Esophagus squamous epithelium (tissue), 5 donors: ENCODE measurements at regions not wholly inside any gene's neighbourhood (a gene's known extent, or its start where the extent isn't known, plus 50 kb on each side); places are given as distances from the start of the nearest gene placed in this dataset.

Source experiments
- DNase-seq: peaks from one replicate; lab custom pipeline; 2025; lab: John Stamatoyannopoulos, UW
- H3K27ac ChIP-seq, 4 donors: fragments of 200-600 bp; sonication (generic); one replicate each; pipeline ENCODE4 v1.5.1; 2016 to 2019; ENCODE audit warnings: mild to moderate bottlenecking in 1 of 4
- H3K27me3 ChIP-seq, 4 donors: fragments of 200-600 bp; sonication (generic); 1 replicate in 3 of 4; 2 replicates in 1 of 4; pipeline versions ENCODE4 v1.5.1 to v1.6.0; 2017 to 2021; ENCODE audit warnings: antibody characterized with exemption in 1 of 4
- H3K36me3 ChIP-seq, 3 donors: fragments of 200-600 bp; sonication (generic); one replicate each; pipeline ENCODE4 v1.5.1; 2016 to 2019
- H3K4me1 ChIP-seq, 3 donors: fragments of 200-600 bp; sonication (generic); one replicate each; pipeline ENCODE4 v1.5.1; 2017 to 2019
- H3K4me3 ChIP-seq, 4 donors: fragments of 200-600 bp; sonication (generic); 1 replicate in 3 of 4; 2 replicates in 1 of 4; pipeline ENCODE4 v1.5.1; 2016 to 2019; ENCODE audit warnings: mild to moderate bottlenecking in 2 of 4, moderate library complexity in 1 of 4
- H3K9me3 ChIP-seq, 3 donors: fragments of 200-600 bp; sonication (generic); one replicate each; pipeline ENCODE4 v1.5.1; 2016 to 2019
- CTCF ChIP-seq, 6 experiments: fragments of 450-650 bp in 4 of 6; fragments of 200-600 bp in 2 of 6; sonication (generic) in 2 of 6; IDR thresholded peaks; one replicate each; pipeline ENCODE4 v1.5.1; 2016 to 2019; ENCODE audit warnings: antibody characterized with exemption in 6 of 6, mild to moderate bottlenecking in 4 of 6, moderate library complexity in 4 of 6
- POLR2A ChIP-seq, 4 donors: fragments of 450-650 bp; IDR thresholded peaks; one replicate each; pipeline ENCODE4 v1.6.1; 2017; ENCODE audit warnings: antibody characterized with exemption in 4 of 4, mild to moderate bottlenecking in 4 of 4, moderate library complexity in 3 of 4
- WGBS, 2 donors: methylation state at CpG; one replicate each; pipeline ENCODE4 v1.1.5; 2018; 5-methylcytosine and 5-hydroxymethylcytosine counted together
- intact Hi-C: fragments of 100-400 bp; cut with DNase I; formaldehyde crosslinking; loops from one replicate; pipeline ENCODE4 v1.15.0; 2022
- donor health status: DM: yes; HTN: yes; CAD: no.

DNA sequence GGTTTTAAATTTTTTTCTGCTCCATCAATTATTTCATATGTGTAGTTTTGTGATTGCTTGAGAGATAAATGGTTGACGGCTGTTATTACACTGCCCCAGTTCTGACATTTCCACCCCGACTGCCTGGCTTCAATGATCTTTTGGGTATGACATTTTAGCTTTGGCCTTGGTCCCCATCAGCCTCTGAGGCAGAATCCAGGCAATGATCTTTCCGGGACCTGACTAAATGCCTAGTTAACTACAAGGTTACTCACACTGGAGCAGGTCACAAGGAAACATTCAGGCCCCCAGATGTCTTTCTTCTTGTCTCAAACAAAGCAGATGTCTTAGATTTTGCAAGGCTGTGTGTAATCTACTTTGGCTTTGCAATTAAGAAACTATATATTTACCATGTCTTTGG lies 61.1 kb upstream of the TMCO5A start:
- H3K27me3 ChIP-seq, result peaks cover 0 to 8% (median 0%) of the 10 kb centered on the region in 4 donors
- H3K4me1 ChIP-seq, result no peaks in the 10 kb centered on the region
- no peak for DNase-seq
- no peaks in the 10 kb centered on the region for H3K36me3 ChIP-seq
- H3K27ac ChIP-seq, result no peak overlapping the region
- H3K9me3 ChIP-seq, result no peaks in the 10 kb centered on the region
- WGBS, 2 donors, result 65 to 81% methylated on average over 3 of the region's 3 CpGs
- H3K4me3 ChIP-seq, result no peak overlapping the region
- TF ChIP-seq CTCF (IDR thresholded peaks at IDR 0.05) (no peak), POLR2A (IDR thresholded peaks at IDR 0.05) (no peak)
- intact Hi-C loops, result no loop called here

GRCh38 chr15:37876900-37877299 lies 57.5 kb upstream of the TMCO5A start:
- intact Hi-C loops, result no loop called here
- DNase-seq, result no peak
- TF ChIP-seq CTCF (IDR thresholded peaks at IDR 0.05), result no peak
- TF ChIP-seq POLR2A (IDR thresholded peaks at IDR 0.05), result no peak
- 69 to 70% methylated on average over 3 of the region's 3 CpGs for WGBS, 2 donors
- Histone ChIP-seq H3K4me1 (no peaks in the 10 kb centered on the region), H3K27ac (no peak overlapping the region), H3K9me3 (no peaks in the 10 kb centered on the region), H3K4me3 (no peak overlapping the region), H3K36me3 (no peaks in the 10 kb centered on the region), H3K27me3 (peaks cover 0 to 8% (median 0%) of the 10 kb centered on the region in 4 donors)

DNA sequence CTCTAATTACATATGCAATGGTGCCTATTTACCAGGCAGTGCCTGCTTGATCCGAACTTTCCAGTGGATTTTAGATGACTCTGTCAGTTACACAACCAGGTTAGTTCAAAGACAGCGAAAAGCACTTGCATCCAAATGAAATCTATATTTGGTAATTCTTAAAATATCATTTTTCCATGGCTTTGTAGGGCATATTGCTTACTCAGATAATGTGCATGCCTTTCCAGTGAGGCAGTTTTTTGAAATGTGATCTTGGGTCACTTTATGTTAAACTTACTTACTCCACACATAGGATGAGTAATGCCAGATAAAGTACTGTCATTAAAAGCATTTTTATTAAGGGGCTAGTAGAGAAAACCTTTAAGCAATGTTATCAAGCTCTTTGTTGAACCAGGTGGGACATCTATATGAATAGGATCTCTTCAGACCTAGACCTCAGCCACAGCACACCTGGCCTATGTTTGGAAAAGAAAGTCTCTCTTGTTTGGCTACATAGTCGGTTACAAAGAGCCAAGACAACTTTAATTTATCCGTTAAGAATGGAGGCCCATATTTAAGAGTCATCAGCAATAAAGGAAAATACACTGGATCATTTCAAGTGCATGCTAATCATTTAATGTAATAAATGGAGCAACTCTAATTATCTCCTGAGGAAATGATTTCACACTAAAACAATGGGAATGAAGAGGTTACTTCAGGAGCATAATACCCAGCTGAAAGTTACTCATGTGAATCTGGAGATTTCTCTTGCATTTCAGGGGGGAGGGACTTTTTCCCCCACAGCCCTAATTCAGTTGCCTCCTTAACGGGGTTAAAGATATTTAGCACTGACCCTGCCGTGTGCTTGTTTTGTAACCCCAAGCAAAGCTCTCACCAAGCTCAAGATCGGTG lies 56.3 kb upstream of the TMCO5A start:
- no peak for TF ChIP-seq CTCF (IDR thresholded peaks at IDR 0.05)
- TF ChIP-seq POLR2A (IDR thresholded peaks at IDR 0.05), result no peak
- Histone ChIP-seq H3K36me3 (no peaks in the 10 kb centered on the region), H3K4me1 (no peaks in the 10 kb centered on the region), H3K27ac (no peak overlapping the region), H3K4me3 (no peak overlapping the region), H3K9me3 (no peaks in the 10 kb centered on the region), H3K27me3 (no peaks in the 10 kb centered on the region)
- no peak for DNase-seq
- intact Hi-C loops, result no loop called here
- 65 to 68% methylated on average over 7 of the region's 7 CpGs for WGBS, 2 donors

DNA sequence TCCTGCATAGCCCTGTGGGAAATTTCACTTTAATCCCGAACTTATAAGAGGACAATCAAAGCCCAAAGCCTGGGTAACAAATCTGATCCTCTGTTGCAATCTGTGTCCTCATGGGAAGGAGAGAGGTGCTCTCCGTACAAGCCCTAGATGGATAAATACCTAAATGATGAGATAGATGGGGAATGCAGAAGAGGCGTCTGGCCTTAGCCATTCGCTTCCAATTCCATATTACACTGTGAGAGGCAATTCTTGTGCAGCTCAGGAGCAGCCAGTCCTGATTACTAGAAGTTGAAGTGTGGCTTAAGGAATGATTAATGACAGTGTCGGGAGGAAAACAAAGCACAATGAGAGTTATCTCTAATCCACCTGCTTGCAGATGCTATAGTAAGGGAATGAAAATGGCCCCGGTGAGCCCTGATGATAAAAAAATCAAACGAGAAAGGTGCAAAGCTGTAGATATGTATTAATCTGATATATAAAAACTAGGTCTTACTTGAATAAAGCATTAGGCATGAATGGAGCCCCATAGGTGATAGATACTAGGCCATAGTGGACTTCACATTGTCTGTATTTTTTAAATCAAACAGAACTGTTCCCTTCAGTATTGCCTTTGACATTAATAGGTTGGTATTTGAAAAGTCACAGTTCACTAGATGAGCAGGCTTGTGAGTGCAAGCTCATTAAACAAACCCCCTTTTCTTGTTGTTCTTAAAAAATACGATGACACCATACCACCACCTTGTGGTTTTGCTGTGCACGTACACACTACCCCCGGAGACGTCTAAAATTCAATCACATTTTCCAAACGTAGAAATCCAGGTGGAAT lies 54.2 kb upstream of the TMCO5A start:
- no peak overlapping the region for H3K4me3 ChIP-seq
- no peaks in the 10 kb centered on the region for H3K9me3 ChIP-seq
- no peak for DNase-seq
- WGBS, 2 donors, result 24 to 25% methylated on average over 12 of the region's 12 CpGs
- TF ChIP-seq CTCF (IDR thresholded peaks at IDR 0.05) (peak; percentile 40 to 67 (median 50)), POLR2A (IDR thresholded peaks at IDR 0.05) (no peak)
- intact Hi-C loops, result no loop called here
- no peaks in the 10 kb centered on the region for H3K27me3 ChIP-seq
- no peaks in the 10 kb centered on the region for H3K36me3 ChIP-seq
- H3K4me1 ChIP-seq, result no peaks in the 10 kb centered on the region
- no peak overlapping the region for H3K27ac ChIP-seq

DNA sequence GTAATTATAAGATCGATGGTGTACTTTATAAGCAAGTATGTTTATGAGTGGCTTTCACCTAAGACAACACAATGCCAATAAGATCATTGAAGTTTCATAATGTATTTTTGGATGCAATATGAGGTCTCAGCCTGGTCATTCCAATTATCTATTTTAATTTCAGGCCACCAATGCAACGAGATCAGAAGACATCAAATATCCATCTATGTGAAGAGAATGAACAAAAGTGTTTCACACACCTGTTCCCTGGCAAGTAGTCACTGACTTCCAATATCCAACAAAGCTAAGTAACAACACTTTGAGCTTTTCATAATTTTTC lies 53.6 kb upstream of the TMCO5A start:
- TF ChIP-seq POLR2A (IDR thresholded peaks at IDR 0.05), result no peak
- TF ChIP-seq CTCF (IDR thresholded peaks at IDR 0.05), result no peak
- no peaks in the 10 kb centered on the region for H3K36me3 ChIP-seq
- H3K27ac ChIP-seq, result no peak overlapping the region
- no peak for DNase-seq
- no peaks in the 10 kb centered on the region for H3K27me3 ChIP-seq
- H3K4me1 ChIP-seq, result no peaks in the 10 kb centered on the region
- intact Hi-C loops, result no loop called here
- H3K4me3 ChIP-seq, result no peak overlapping the region
- 24 to 34% methylated on average over 2 of the region's 2 CpGs for WGBS, 2 donors
- H3K9me3 ChIP-seq, result no peaks in the 10 kb centered on the region
